GM12878 (cell line): ENCODE measurements at regions not wholly inside any gene's neighbourhood (a gene's known extent, or its start where the extent isn't known, plus 50 kb on each side); places are given as distances from the start of the nearest gene placed in this dataset.

Source experiments
- CBX5 ChIP-seq: sonication (generic); IDR thresholded peaks from 2 replicates; pipeline ENCODE4 v1.6.1; 2016; ENCODE audit warnings: low read depth, moderate library complexity, mild to moderate bottlenecking, inconsistent platforms
- CEBPB ChIP-seq, 2 experiments: fragments of 150-350 bp in 1 of 2; IDR thresholded peaks; 2 replicates each; pipeline ENCODE4 v1.6.1; 2012 to 2014; ENCODE audit warnings: low read depth in 2 of 2, low read length in 2 of 2, borderline replicate concordance in 1 of 2, inconsistent platforms in 1 of 2
- CREM ChIP-seq: IDR thresholded peaks from 2 replicates; pipeline ENCODE4 v1.6.1; 2014; ENCODE audit warnings: antibody characterized with exemption, low read depth
- CTCF ChIP-seq, 3 experiments: IDR thresholded peaks in 2 of 3; conservative IDR thresholded peaks in 1 of 3; 2 replicates each; pipeline ENCODE4 v1.5.1; 2011; ENCODE audit warnings: low read depth in 3 of 3, low read length in 3 of 3, mild to moderate bottlenecking in 3 of 3, control low read depth in 2 of 3, moderate library complexity in 2 of 3, inconsistent platforms in 1 of 3, mixed read lengths in 1 of 3; ENCODE audit not compliant: control insufficient read depth in 2 of 3, insufficient read depth in 1 of 3; ENCODE audit errors: extremely low read depth in 1 of 3
- HCFC1 ChIP-seq: fragments of 150-350 bp; IDR thresholded peaks from 2 replicates; pipeline ENCODE4 v1.6.1; 2014; ENCODE audit warnings: low read length
- HDAC2 ChIP-seq: fragments of 200-600 bp; sonication (generic); IDR thresholded peaks from 2 replicates; pipeline ENCODE4 v1.6.1; 2017
- HDAC6 ChIP-seq: fragments of 200-600 bp; sonication (generic); IDR thresholded peaks from one replicate; pipeline ENCODE4 v1.8.0; 2017; ENCODE audit warnings: antibody characterized with exemption; ENCODE audit not compliant: unreplicated experiment
- NFYB ChIP-seq: IDR thresholded peaks from 2 replicates; pipeline ENCODE4 v1.6.1; 2011; ENCODE audit warnings: low read depth, mild to moderate bottlenecking, low read length, improper control_type of control experiment, moderate library complexity; ENCODE audit not compliant: insufficient read depth
- RFX5 ChIP-seq: IDR thresholded peaks from 2 replicates; pipeline ENCODE4 v1.6.1; 2011; ENCODE audit warnings: low read depth, low read length, improper control_type of control experiment
- STAT3 ChIP-seq: IDR thresholded peaks from 2 replicates; pipeline ENCODE4 v1.6.1; 2011; ENCODE audit warnings: low read depth, low read length, improper control_type of control experiment
- ZSCAN29 ChIP-seq: fragments of 450-650 bp; IDR thresholded peaks from 2 replicates; pipeline ENCODE4 v1.6.1; 2017; ENCODE audit warnings: mild to moderate bottlenecking, moderate library complexity

DNA sequence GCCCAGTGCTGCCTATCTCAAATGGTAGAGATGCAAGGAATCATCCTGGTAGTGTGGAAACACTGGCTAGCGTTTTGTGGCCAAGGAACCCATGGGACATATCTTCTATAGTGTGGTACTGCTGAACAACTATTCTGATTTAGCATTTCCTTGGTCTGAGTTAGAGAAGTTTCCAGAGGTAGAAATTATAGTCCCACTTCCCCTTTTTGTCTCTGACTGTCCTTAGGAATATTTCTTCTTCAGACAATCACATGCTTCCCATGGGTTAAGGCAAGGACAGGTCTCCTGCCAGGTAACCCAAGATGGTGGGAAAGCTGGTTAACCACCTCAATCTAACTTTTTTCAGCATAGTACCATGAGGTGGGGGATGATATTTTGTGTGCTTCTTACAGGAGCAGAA, 729.5 kb upstream of the LRRTM4 start:
- TF ChIP-seq ZSCAN29 (no peak), HDAC2 (no peak), HCFC1 (no peak), CBX5 (no peak), CTCF (IDR thresholded peaks at IDR 0.05 in 2 of 3, conservative IDR thresholded peaks at IDR 0.05 in 1 of 3; ENCODE audit: control insufficient read depth in 2 of 3, extremely low read depth in 1 of 3, insufficient read depth in 1 of 3, low read depth in 3 of 3, low read length in 3 of 3) (no peak), NFYB (no peak), RFX5 (no peak), CEBPB (IDR thresholded peaks at IDR 0.05; ENCODE audit: borderline replicate concordance in 1 of 2, low read depth in 2 of 2, low read length in 2 of 2) (no peak), CREM (no peak), STAT3 (no peak), HDAC6 (no peak)
